ENCODE measurements at regions not wholly inside any gene's neighbourhood (a gene's known extent, or its start where the extent isn't known, plus 50 kb on each side); places are given as distances from the start of the nearest gene placed in this dataset.

GRCh38 chr4:112944006-112944405 is 105.4 kb upstream of the ANK2 start:
- H2AFZ ChIP-seq (ENCODE audit: low read length): no peak overlapping the region
- no peak overlapping the region for H3K27ac ChIP-seq (ENCODE audit: low read depth, low read length)
- H3K4me3 ChIP-seq (ENCODE audit: insufficient read depth, low read length): no peak overlapping the region
- no peak for DNase-seq (ENCODE audit: insufficient read length, low spot score, missing footprints)
- H3K79me2 ChIP-seq (ENCODE audit: insufficient read depth, low read length): no peaks in the 10 kb centered on the region
- no peak for TF ChIP-seq CTCF (IDR thresholded peaks at IDR 0.05; ENCODE audit: extremely low read depth, low read depth, low read length)
- H4K20me1 ChIP-seq (ENCODE audit: insufficient read depth, low read length): no peaks in the 10 kb centered on the region
- peaks cover 9% of the 10 kb centered on the region for H3K27me3 ChIP-seq (ENCODE audit: insufficient read depth, low read length)
- no peaks in the 10 kb centered on the region for H3K4me1 ChIP-seq (ENCODE audit: insufficient read depth, low read length)
- no peak overlapping the region for H3K4me2 ChIP-seq (ENCODE audit: insufficient read depth, low read length)
- no peaks in the 10 kb centered on the region for H3K9me3 ChIP-seq (ENCODE audit: low read depth, low read length)
- no peaks in the 10 kb centered on the region for H3K36me3 ChIP-seq (ENCODE audit: insufficient read depth, low read length)

GRCh38 chr4:112946127-112946526 is 103.3 kb upstream of the ANK2 start:
- H4K20me1 ChIP-seq (ENCODE audit: insufficient read depth, low read length): no peaks in the 10 kb centered on the region
- no peak overlapping the region for H3K4me2 ChIP-seq (ENCODE audit: insufficient read depth, low read length)
- H3K27ac ChIP-seq (ENCODE audit: low read depth, low read length): no peak overlapping the region
- H3K27me3 ChIP-seq (ENCODE audit: insufficient read depth, low read length): peaks cover 9% of the 10 kb centered on the region
- TF ChIP-seq CTCF (IDR thresholded peaks at IDR 0.05; ENCODE audit: extremely low read depth, low read depth, low read length): no peak
- H3K4me3 ChIP-seq (ENCODE audit: insufficient read depth, low read length): no peak overlapping the region
- H3K4me1 ChIP-seq (ENCODE audit: insufficient read depth, low read length): no peaks in the 10 kb centered on the region
- H2AFZ ChIP-seq (ENCODE audit: low read length): no peak overlapping the region
- no peaks in the 10 kb centered on the region for H3K36me3 ChIP-seq (ENCODE audit: insufficient read depth, low read length)
- no peak for DNase-seq (ENCODE audit: insufficient read length, low spot score, missing footprints)
- no peaks in the 10 kb centered on the region for H3K9me3 ChIP-seq (ENCODE audit: low read depth, low read length)
- no peaks in the 10 kb centered on the region for H3K79me2 ChIP-seq (ENCODE audit: insufficient read depth, low read length)

GRCh38 chr4:112947616-112948015 is 101.8 kb upstream of the ANK2 start:
- no peaks in the 10 kb centered on the region for H3K9me3 ChIP-seq (ENCODE audit: low read depth, low read length)
- no peak overlapping the region for H2AFZ ChIP-seq (ENCODE audit: low read length)
- no peak for TF ChIP-seq CTCF (IDR thresholded peaks at IDR 0.05; ENCODE audit: extremely low read depth, low read depth, low read length)

GRCh38 chr4:112951362-112952312 is 97.8 kb upstream of the ANK2 start:
- Histone ChIP-seq H3K79me2 (ENCODE audit: insufficient read depth, low read length) (no peaks in the 10 kb centered on the region), H3K27ac (ENCODE audit: low read depth, low read length) (no peak overlapping the region), H3K4me1 (ENCODE audit: insufficient read depth, low read length) (no peaks in the 10 kb centered on the region), H3K4me3 (ENCODE audit: insufficient read depth, low read length) (no peak overlapping the region), H3K27me3 (ENCODE audit: insufficient read depth, low read length) (peaks cover 4% of the 10 kb centered on the region), H3K4me2 (ENCODE audit: insufficient read depth, low read length) (peak overlapping the region; percentile 75), H3K36me3 (ENCODE audit: insufficient read depth, low read length) (no peaks in the 10 kb centered on the region), H3K9me3 (ENCODE audit: low read depth, low read length) (no peaks in the 10 kb centered on the region), H2AFZ (ENCODE audit: low read length) (peak overlapping the region; percentile 53), H4K20me1 (ENCODE audit: insufficient read depth, low read length) (no peaks in the 10 kb centered on the region)
- peak; percentile 53 for DNase-seq (ENCODE audit: insufficient read length, low spot score, missing footprints)
- TF ChIP-seq CTCF (IDR thresholded peaks at IDR 0.05; ENCODE audit: extremely low read depth, low read depth, low read length): peak; percentile 71

More at GRCh38 chr4:112947616-112948015, 101.8 kb upstream of the ANK2 start:
- DNase-seq (ENCODE audit: insufficient read length, low spot score, missing footprints): no peak
- Histone ChIP-seq H3K36me3 (ENCODE audit: insufficient read depth, low read length) (no peaks in the 10 kb centered on the region), H3K4me2 (ENCODE audit: insufficient read depth, low read length) (no peak overlapping the region), H4K20me1 (ENCODE audit: insufficient read depth, low read length) (no peaks in the 10 kb centered on the region), H3K4me1 (ENCODE audit: insufficient read depth, low read length) (no peaks in the 10 kb centered on the region), H3K27ac (ENCODE audit: low read depth, low read length) (no peak overlapping the region), H3K79me2 (ENCODE audit: insufficient read depth, low read length) (no peaks in the 10 kb centered on the region), H3K27me3 (ENCODE audit: insufficient read depth, low read length) (peaks cover 9% of the 10 kb centered on the region), H3K4me3 (ENCODE audit: insufficient read depth, low read length) (no peak overlapping the region)
